GM12891 (cell line): ENCODE measurements at regions not wholly inside any gene's neighbourhood (a gene's known extent, or its start where the extent isn't known, plus 50 kb on each side); places are given as distances from the start of the nearest gene placed in this dataset.

Source experiments
- POLR2A ChIP-seq: IDR thresholded peaks from 2 replicates; pipeline ENCODE4 v1.6.1; 2011; ENCODE audit warnings: low read depth, low read length, control low read depth
- POU2F2 ChIP-seq: IDR thresholded peaks from 2 replicates; pipeline ENCODE4 v1.6.1; 2011; ENCODE audit warnings: low read depth, mild to moderate bottlenecking, control low read depth, low read length, moderate library complexity
- SPI1 ChIP-seq: IDR thresholded peaks from 2 replicates; pipeline ENCODE4 v1.6.1; 2011; ENCODE audit warnings: low read depth, low read length, control low read depth

DNA sequence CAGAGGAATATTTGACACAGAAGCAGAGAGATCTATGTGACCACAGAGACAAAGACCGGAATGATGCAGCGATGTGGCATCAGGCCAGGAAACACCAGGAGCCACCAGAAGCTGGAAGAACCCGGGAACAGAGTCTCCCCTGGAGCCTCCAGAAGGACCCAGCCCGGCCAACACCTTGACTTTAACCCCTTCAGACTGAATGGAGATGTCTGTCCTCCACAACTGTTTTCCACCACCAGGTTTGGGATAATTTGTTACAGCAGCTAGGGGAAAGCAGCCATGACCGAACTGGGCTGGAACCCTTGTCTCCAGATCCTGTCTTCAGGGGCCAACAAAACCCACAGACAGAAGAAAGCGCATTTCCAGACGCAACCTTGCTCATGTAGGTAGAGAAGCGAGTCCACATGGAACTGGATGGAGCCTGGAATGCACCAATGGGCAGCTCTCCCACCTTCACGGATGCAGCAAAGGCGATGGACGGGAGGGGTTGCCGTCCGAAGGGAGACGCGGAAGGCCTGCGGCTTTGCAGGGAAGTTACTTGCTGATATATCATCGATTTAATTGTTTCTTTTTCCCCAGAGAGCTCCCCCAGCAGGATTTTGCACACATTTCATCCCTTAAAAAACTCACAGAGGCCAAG, 396.6 kb downstream of the NPHP4 start:
- no peak for TF ChIP-seq POLR2A
- no peak for TF ChIP-seq POU2F2
- no peak for TF ChIP-seq SPI1
